Spleen (tissue), 7 donors: ENCODE measurements at regions not wholly inside any gene's neighbourhood (a gene's known extent, or its start where the extent isn't known, plus 50 kb on each side); places are given as distances from the start of the nearest gene placed in this dataset.

ENCODE experiments used
- CTCF ChIP-seq, 11 experiments: fragments of 200-600 bp in 7 of 11; fragments of 450-650 bp in 4 of 11; sonication (generic) in 4 of 11; IDR thresholded peaks in 8 of 11; conservative IDR thresholded peaks in 3 of 11; 1 replicate in 7 of 11; 2 replicates in 4 of 11; pipeline versions ENCODE4 v1.4.0 to v1.8.0; 2016 to 2021; ENCODE audit warnings: antibody characterized with exemption in 11 of 11, inconsistent platforms in 4 of 11, mild to moderate bottlenecking in 1 of 11
- POLR2A ChIP-seq, 3 donors: fragments of 450-650 bp; IDR thresholded peaks; one replicate each; pipeline ENCODE4 v1.5.1; 2017; ENCODE audit warnings: antibody characterized with exemption in 3 of 3, mild to moderate bottlenecking in 1 of 3
- donor health status: DM: no; HTN: no; CAD: no; lungs with moderate emphysema.
- donor health status: DM: no; HTN: no; CAD: no.
- donor health status: DM: no; HTN: no; CAD: no.

- no peak for TF ChIP-seq CTCF (IDR thresholded peaks at IDR 0.05 in 8 of 11, conservative IDR thresholded peaks at IDR 0.05 in 3 of 11)
- no peak for TF ChIP-seq POLR2A (IDR thresholded peaks at IDR 0.05)
Measured at GRCh38 chr7:124440081-124440480, 325.5 kb downstream of the GPR37 start.
